LNCaP clone FGC (cell line): ENCODE measurements at regions not wholly inside any gene's neighbourhood (a gene's known extent, or its start where the extent isn't known, plus 50 kb on each side); places are given as distances from the start of the nearest gene placed in this dataset.

Source experiments
- DNase-seq: peaks from one replicate; pipeline ENCODE4 v3.0.0-alpha.2; 2011; ENCODE audit warnings: low read depth
- H3K4me3 ChIP-seq: 2 replicates; pipeline ENCODE4 v1.5.1; 2011; ENCODE audit warnings: mild to moderate bottlenecking, low read depth, low read length, control low read depth
- CTCF ChIP-seq: IDR thresholded peaks from 2 replicates; pipeline ENCODE4 v1.5.1; 2012; ENCODE audit warnings: mild to moderate bottlenecking; ENCODE audit not compliant: control insufficient read depth, insufficient read depth; ENCODE audit errors: extremely low read depth

DNA sequence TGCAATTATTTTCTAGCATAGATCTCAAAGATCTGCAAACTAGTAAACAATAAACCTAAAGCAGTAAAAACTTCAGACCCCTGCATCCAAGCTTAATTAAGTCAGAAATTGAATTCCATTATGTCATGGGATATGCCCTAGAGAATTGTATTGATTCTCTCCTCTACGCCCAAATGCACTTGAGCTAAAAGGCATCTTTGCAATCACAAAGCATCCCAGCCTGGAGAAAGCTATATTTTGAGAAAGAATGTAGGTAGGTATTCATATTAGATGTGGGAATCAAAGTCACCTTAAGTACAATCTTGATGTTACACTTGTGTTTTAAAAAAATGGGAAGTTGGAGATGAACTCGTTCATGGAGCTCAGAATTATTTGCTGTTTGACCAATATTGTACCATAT, 386.7 kb downstream of the ADAMTS20 start:
- TF ChIP-seq CTCF = no peak
- DNase-seq = no peak
- no peak overlapping the region for H3K4me3 ChIP-seq

GRCh38 chr12:43162138-43162537, 389.9 kb downstream of the ADAMTS20 start:
- no peak for TF ChIP-seq CTCF
- no peak for DNase-seq
- H3K4me3 ChIP-seq = no peak overlapping the region

- no peak overlapping the region for H3K4me3 ChIP-seq
- TF ChIP-seq CTCF = no peak
- no peak for DNase-seq
Measured at GRCh38 chr12:43159506-43159905, 392.5 kb downstream of the ADAMTS20 start.

GRCh38 chr12:43158126-43158525, 393.9 kb downstream of the ADAMTS20 start:
- DNase-seq = no peak
- TF ChIP-seq CTCF = no peak

DNA sequence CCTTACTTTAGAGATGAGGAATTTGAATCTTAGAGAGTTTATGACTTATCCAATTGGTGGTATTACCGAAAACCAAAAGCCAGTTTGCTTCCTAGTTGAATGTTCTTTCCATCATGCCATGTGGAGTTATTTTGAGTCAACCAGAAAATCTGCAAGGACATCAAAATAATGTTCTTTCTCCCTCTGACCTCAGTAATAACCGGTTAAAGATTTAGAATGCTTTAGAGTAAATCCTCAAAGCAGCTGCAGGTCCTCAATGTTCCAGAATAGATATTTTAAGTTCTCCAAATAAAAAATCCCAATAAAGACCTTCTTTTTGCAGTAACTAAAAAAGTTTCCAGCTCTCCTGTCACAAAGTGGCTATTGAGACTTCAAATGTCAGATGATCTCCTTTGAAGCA, 396.6 kb downstream of the ADAMTS20 start:
- H3K4me3 ChIP-seq = no peak overlapping the region
- no peak for DNase-seq
- no peak for TF ChIP-seq CTCF

More at GRCh38 chr12:43158126-43158525, 393.9 kb downstream of the ADAMTS20 start:
- H3K4me3 ChIP-seq = no peak overlapping the region

DNA sequence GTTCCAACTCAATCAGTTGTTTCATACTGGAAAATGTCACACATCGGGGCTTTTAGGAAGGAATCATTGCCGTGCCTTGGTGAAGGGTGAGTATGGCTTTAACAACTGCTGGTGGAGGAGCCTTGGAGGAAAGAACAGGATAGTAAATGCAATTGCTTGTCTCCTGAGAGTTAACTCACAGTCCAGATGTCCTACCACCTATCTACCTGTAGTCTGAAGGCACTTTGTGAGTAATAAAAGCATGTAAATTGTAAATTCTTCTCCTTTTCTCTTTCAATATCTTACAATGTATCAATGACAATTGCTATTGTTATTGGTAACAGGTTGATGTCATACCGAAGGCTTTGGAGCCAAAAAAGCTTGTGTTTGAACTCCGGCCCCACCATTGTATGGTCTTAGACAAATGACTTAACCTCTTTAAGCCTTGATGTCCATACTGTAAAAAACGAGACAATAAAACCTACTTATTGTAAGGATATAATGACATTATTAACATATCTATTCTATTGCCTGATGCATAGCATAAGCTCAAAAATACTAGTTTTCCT, 397.4 kb downstream of the ADAMTS20 start:
- DNase-seq = no peak
- TF ChIP-seq CTCF = no peak
- no peak overlapping the region for H3K4me3 ChIP-seq

DNA sequence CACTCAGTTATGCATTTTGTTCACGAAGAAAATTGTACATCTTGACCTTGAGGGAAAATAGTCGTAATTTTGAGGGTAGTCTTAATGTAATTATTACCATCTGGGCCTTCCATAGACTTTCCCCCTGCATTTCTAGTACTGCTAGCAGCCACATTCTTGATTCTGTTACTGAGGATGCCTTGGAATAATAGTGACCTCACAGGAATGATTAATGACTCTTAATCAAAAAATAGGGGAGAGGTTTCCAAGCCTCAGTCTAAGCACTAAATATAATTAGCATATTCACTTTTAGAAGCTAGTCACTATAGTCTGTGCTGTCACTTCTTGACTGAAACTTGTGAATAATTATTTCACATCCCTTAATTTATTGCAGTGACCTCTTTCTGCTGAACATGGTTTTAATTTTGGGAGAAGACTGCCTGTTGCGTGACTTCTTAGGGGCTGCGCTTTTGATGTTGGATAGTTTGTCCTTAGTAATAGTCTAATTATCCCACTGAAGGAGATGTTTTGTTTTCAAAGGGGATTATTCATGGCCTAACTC, 400.5 kb downstream of the ADAMTS20 start:
- TF ChIP-seq CTCF = no peak
- no peak overlapping the region for H3K4me3 ChIP-seq
- no peak for DNase-seq
